GM18520 (cell line): ENCODE measurements at regions not wholly inside any gene's neighbourhood (a gene's known extent, or its start where the extent isn't known, plus 50 kb on each side); places are given as distances from the start of the nearest gene placed in this dataset.

Source experiments
- ATAC-seq: cut with Tn5 transposase; IDR thresholded peaks from one replicate; pipeline ENCODE4 v1.9.1; 2021; ENCODE audit not compliant: unreplicated experiment

GRCh38 chr7:98040626-98041360 lies 50.8 kb upstream of the OCM2 start:
- no peak for ATAC-seq

- ATAC-seq, result no peak
These were observed 56.8 kb upstream of the OCM2 start for GRCh38 chr7:98046816-98047215.

- ATAC-seq, result no peak
These were observed 57.6 kb upstream of the LMTK2 start for GRCh38 chr7:98049034-98049433.

GRCh38 chr7:98051118-98051744 lies 55.4 kb upstream of the LMTK2 start:
- ATAC-seq, result peak; percentile 60

- no peak for ATAC-seq
These were observed 52.1 kb upstream of the LMTK2 start for GRCh38 chr7:98054585-98054984.

GRCh38 chr7:98056580-98056979 lies 50.1 kb upstream of the LMTK2 start:
- no peak for ATAC-seq
